AG09309 (cell line): ENCODE measurements at regions not wholly inside any gene's neighbourhood (a gene's known extent, or its start where the extent isn't known, plus 50 kb on each side); places are given as distances from the start of the nearest gene placed in this dataset.

Experiments
- DNase-seq: peaks from one replicate; pipeline ENCODE4 v3.0.0-alpha.2; 2010; ENCODE audit warnings: low read depth
- H3K4me3 ChIP-seq: 2 replicates; pipeline ENCODE4 v1.5.1; 2011; ENCODE audit warnings: mild to moderate bottlenecking, low read depth, low read length, moderate library complexity; ENCODE audit not compliant: control insufficient read depth
- TF ChIP-seq, protein P1 (sequence below): IDR thresholded peaks from 2 replicates; pipeline ENCODE4 v1.5.1; 2011; ENCODE audit warnings: mild to moderate bottlenecking, low read depth, low read length, inconsistent platforms; ENCODE audit not compliant: insufficient read depth, control insufficient read depth; ENCODE audit errors: missing control alignments

DNA sequence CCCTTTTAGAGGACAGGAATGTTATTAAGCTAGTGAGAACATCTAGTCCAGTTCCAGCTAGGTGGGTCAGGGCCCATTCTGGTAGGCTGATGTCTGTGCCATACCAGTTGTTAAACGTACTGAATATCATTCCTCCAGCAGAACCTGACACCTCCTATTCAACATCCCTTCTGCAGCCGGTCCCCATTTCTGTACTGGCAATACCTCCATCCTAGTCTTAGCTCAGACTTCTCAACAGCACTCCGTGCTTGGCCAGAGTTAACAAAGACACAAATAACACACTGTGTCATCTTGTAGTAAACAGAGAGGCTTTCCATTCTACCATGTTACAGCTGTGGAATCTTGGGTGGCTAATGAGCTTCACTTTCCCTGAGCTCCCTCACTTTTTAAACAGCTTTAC is 94.3 kb upstream of the PDE3A start:
- TF ChIP-seq, protein P1, sequence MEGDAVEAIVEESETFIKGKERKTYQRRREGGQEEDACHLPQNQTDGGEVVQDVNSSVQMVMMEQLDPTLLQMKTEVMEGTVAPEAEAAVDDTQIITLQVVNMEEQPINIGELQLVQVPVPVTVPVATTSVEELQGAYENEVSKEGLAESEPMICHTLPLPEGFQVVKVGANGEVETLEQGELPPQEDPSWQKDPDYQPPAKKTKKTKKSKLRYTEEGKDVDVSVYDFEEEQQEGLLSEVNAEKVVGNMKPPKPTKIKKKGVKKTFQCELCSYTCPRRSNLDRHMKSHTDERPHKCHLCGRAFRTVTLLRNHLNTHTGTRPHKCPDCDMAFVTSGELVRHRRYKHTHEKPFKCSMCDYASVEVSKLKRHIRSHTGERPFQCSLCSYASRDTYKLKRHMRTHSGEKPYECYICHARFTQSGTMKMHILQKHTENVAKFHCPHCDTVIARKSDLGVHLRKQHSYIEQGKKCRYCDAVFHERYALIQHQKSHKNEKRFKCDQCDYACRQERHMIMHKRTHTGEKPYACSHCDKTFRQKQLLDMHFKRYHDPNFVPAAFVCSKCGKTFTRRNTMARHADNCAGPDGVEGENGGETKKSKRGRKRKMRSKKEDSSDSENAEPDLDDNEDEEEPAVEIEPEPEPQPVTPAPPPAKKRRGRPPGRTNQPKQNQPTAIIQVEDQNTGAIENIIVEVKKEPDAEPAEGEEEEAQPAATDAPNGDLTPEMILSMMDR, result no peak
- no peak for DNase-seq
- H3K4me3 ChIP-seq, result no peak overlapping the region

DNA sequence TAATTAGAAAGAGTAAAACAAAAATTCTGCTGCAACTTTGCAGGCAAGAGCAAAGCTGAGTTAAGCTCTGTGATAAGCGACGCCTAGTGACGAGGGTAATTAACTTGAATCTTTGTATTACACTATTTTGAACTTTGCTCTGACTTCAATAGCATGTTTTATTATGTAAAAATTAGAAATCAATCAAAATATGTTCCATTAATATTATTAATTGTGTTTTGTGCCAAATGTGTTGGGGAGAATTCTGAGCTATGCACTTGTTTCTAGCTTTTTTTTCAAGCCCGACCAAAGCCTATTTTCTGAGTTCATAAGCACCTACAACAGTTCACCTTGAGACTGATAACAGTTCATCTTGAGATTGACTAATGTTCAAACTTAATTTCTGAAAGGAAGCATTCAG is 90.1 kb upstream of the PDE3A start:
- TF ChIP-seq, protein P1, result no peak
- H3K4me3 ChIP-seq, result no peak overlapping the region
- DNase-seq, result no peak

GRCh38 chr12:20280515-20280914 is 87.8 kb upstream of the PDE3A start:
- TF ChIP-seq, protein P1, result no peak
- H3K4me3 ChIP-seq, result no peak overlapping the region
- no peak for DNase-seq

DNA sequence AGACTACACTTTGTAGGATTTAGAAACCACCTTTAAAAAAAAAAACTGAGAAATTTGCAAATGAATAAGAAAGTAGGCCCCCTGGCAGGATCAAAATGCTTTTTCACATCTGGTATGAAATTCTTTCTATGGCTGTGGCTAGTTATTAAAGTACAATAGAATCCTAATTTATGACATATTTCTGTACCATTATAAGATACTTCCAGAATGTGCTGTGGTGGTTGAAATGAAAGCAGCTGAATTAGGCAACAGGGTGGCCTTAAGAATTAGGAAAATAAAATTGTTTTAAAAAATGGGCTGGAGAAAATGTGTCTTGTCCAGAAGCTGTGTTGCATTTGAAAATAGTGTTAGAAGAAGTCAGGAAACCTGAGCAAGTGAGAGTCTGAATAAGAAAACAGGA is 85.9 kb upstream of the PDE3A start:
- DNase-seq, result no peak
- H3K4me3 ChIP-seq, result no peak overlapping the region
- TF ChIP-seq, protein P1, result no peak

- H3K4me3 ChIP-seq, result no peak overlapping the region
- TF ChIP-seq, protein P1, result no peak
- DNase-seq, result no peak
Measured at GRCh38 chr12:20283482-20283881, 84.9 kb upstream of the PDE3A start.

- no peak for DNase-seq
- no peak overlapping the region for H3K4me3 ChIP-seq
- TF ChIP-seq, protein P1, result no peak
Measured at GRCh38 chr12:20289520-20289919, 78.8 kb upstream of the PDE3A start.

GRCh38 chr12:20300457-20300856 is 67.9 kb upstream of the PDE3A start:
- TF ChIP-seq, protein P1, result no peak
- no peak overlapping the region for H3K4me3 ChIP-seq
- DNase-seq, result no peak
